ENCODE measurements at regions not wholly inside any gene's neighbourhood (a gene's known extent, or its start where the extent isn't known, plus 50 kb on each side); places are given as distances from the start of the nearest gene placed in this dataset.
"Not testable (repeated sequence)": the region's sequence is repeated elsewhere in the genome, so short reads cannot be mapped to it uniquely, and the experiment has no call there.

GRCh38 chr5:82894716-82895115 lies 182.5 kb downstream of the TMEM167A start:
- no peak for DNase-seq (ENCODE audit: low read depth in 2 of 2)

- no peak for DNase-seq (ENCODE audit: low read depth in 2 of 2)
Measured at GRCh38 chr5:82889088-82889487, 188.1 kb downstream of the TMEM167A start.

- no peak for DNase-seq (ENCODE audit: low read depth in 2 of 2)
Measured at GRCh38 chr5:82886911-82887310, 190.3 kb downstream of the TMEM167A start.

GRCh38 chr5:82885627-82886389 lies 191.4 kb downstream of the TMEM167A start:
- DNase-seq (ENCODE audit: low read depth in 2 of 2): peak; percentile 12 to 14

- no peak for DNase-seq (ENCODE audit: low read depth in 2 of 2)
Measured at GRCh38 chr5:82884821-82885471, 192.2 kb downstream of the TMEM167A start.

- DNase-seq (ENCODE audit: low read depth in 2 of 2): no peak
Measured at GRCh38 chr5:82882316-82882715, 194.9 kb downstream of the TMEM167A start.

- DNase-seq (ENCODE audit: low read depth in 2 of 2): no peak
Measured at GRCh38 chr5:82881571-82882174, 195.5 kb downstream of the TMEM167A start.

GRCh38 chr5:82879089-82879488 lies 198.1 kb downstream of the TMEM167A start:
- DNase-seq (ENCODE audit: low read depth in 2 of 2): no peak

- no peak for DNase-seq (ENCODE audit: low read depth in 2 of 2)
Measured at GRCh38 chr5:82873452-82873851, 203.7 kb downstream of the TMEM167A start.

- DNase-seq (ENCODE audit: low read depth in 2 of 2): not testable (repeated sequence)
Measured at GRCh38 chr5:82872321-82873288, 204.6 kb downstream of the TMEM167A start.

GRCh38 chr5:82865625-82866024 lies 211.6 kb downstream of the TMEM167A start:
- DNase-seq (ENCODE audit: low read depth in 2 of 2): no peak

GRCh38 chr5:82863266-82863665 lies 213.9 kb downstream of the TMEM167A start:
- DNase-seq (ENCODE audit: low read depth in 2 of 2): no peak

- no peak for DNase-seq (ENCODE audit: low read depth in 2 of 2)
Measured at GRCh38 chr5:82862711-82863110, 214.5 kb downstream of the TMEM167A start.

GRCh38 chr5:82862261-82862660 lies 214.9 kb downstream of the TMEM167A start:
- DNase-seq (ENCODE audit: low read depth in 2 of 2): no peak

GRCh38 chr5:82861701-82862100 lies 215.5 kb downstream of the TMEM167A start:
- DNase-seq (ENCODE audit: low read depth in 2 of 2): no peak

- no peak for DNase-seq (ENCODE audit: low read depth in 2 of 2)
Measured at GRCh38 chr5:82859451-82860140, 217.6 kb downstream of the TMEM167A start.

- no peak for DNase-seq (ENCODE audit: low read depth in 2 of 2)
Measured at GRCh38 chr5:82858151-82859025, 218.8 kb downstream of the TMEM167A start.

GRCh38 chr5:82855893-82856550 lies 221.2 kb downstream of the TMEM167A start:
- DNase-seq (ENCODE audit: low read depth in 2 of 2): peak in 1 of 2 experiments; percentile 2

GRCh38 chr5:82854956-82855355 lies 222.2 kb downstream of the TMEM167A start:
- DNase-seq (ENCODE audit: low read depth in 2 of 2): no peak

GRCh38 chr5:82851471-82851870 lies 225.7 kb downstream of the TMEM167A start:
- no peak for DNase-seq (ENCODE audit: low read depth in 2 of 2)
